ENCODE measurements at regions not wholly inside any gene's neighbourhood (a gene's known extent, or its start where the extent isn't known, plus 50 kb on each side); places are given as distances from the start of the nearest gene placed in this dataset.

GRCh38 chr5:20615888-20616563 lies 628.0 kb upstream of the CDH18 start:
- in situ Hi-C loops (cut with HindIII; ENCODE audit: extremely low pct_ligation_motif_present, low pct_unique_long_range_greater_than_20kb), result no loop called here
- Histone ChIP-seq H3K4me3 (replicated peaks in 1 of 3; ENCODE audit: insufficient read depth in 1 of 3, low read depth in 2 of 3, low read length in 3 of 3) (no peak overlapping the region), H4K20me1 (ENCODE audit: insufficient read depth, low read length) (no peaks in the 10 kb centered on the region), H3K36me3 (replicated peaks in 1 of 2; ENCODE audit: control insufficient read depth in 1 of 2, insufficient read depth in 2 of 2, low read length in 2 of 2) (no peaks in the 10 kb centered on the region), H3K27ac (ENCODE audit: extremely low read length, insufficient read depth, low read length) (no peak overlapping the region), H3K79me2 (ENCODE audit: insufficient read depth, low read length) (no peaks in the 10 kb centered on the region), H3K4me1 (ENCODE audit: insufficient read depth, low read length) (no peaks in the 10 kb centered on the region), H3K4me2 (ENCODE audit: low read depth, low read length) (no peak overlapping the region), H3K9ac (ENCODE audit: insufficient read depth, low read depth, low read length) (no peak overlapping the region), H3K27me3 (ENCODE audit: control insufficient read depth in 1 of 2, insufficient read depth in 2 of 2, low read length in 2 of 2) (no peaks in the 10 kb centered on the region; a peak in 1 of 5 replicates), H2AFZ (ENCODE audit: low read length) (no peak overlapping the region), H3K9me3 (ENCODE audit: low read length) (peaks cover 7% of the 10 kb centered on the region)
- 52% methylated on average over 18 of the region's 21 CpGs for WGBS (ENCODE audit: low lambda C conversion rate)
- FAIRE-seq, result no peak
- POLR2A ChIA-PET, result no interaction called here
- intact Hi-C loops (cut with micrococcal nuclease; ENCODE audit: unreplicated experiment), result no loop called here
- BruUV-seq (replicated peaks), result no TSS peak
- DNase-seq (ENCODE audit: low spot score), result no peak
- CTCF ChIA-PET (ENCODE audit: low intra/inter-chr PET ratio, low total read pairs), result no interaction called here
- ATAC-seq, result no peak
- TF ChIP-seq, protein P1, sequence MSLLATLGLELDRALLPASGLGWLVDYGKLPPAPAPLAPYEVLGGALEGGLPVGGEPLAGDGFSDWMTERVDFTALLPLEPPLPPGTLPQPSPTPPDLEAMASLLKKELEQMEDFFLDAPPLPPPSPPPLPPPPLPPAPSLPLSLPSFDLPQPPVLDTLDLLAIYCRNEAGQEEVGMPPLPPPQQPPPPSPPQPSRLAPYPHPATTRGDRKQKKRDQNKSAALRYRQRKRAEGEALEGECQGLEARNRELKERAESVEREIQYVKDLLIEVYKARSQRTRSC (CRISPR knock-in tag; IDR thresholded peaks at IDR 0.05; ENCODE audit: low read depth), result no peak
- TF ChIP-seq ZNF589 (CRISPR knock-in tag; conservative IDR thresholded peaks at IDR 0.05) (no peak), GATA4 (IDR thresholded peaks at IDR 0.05; ENCODE audit: borderline replicate concordance, low read depth) (no peak), DDIT3 (CRISPR knock-in tag; IDR thresholded peaks at IDR 0.05) (no peak), REST (IDR thresholded peaks at IDR 0.05; ENCODE audit: borderline replicate concordance in 1 of 2, low read depth in 1 of 2, low read length in 2 of 2) (no peak), TEF (CRISPR knock-in tag; IDR thresholded peaks at IDR 0.05) (no peak), MBD4 (IDR thresholded peaks at IDR 0.05; ENCODE audit: borderline replicate concordance, low read length) (no peak), ZMAT3 (CRISPR knock-in tag; conservative IDR thresholded peaks at IDR 0.05) (no peak), FLYWCH1 (CRISPR knock-in tag; IDR thresholded peaks at IDR 0.05) (no peak), ZNF737 (CRISPR knock-in tag; IDR thresholded peaks at IDR 0.05; ENCODE audit: borderline replicate concordance) (no peak), FOXK2 (IDR thresholded peaks at IDR 0.05) (no peak), POLR2A (IDR thresholded peaks at IDR 0.05; ENCODE audit: insufficient read depth in 1 of 2, low read depth in 2 of 2, low read length in 2 of 2) (no peak)
- TF ChIP-seq, protein P2, sequence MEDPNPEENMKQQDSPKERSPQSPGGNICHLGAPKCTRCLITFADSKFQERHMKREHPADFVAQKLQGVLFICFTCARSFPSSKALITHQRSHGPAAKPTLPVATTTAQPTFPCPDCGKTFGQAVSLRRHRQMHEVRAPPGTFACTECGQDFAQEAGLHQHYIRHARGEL (CRISPR knock-in tag; IDR thresholded peaks at IDR 0.05), result no peak
- TF ChIP-seq, protein P3, sequence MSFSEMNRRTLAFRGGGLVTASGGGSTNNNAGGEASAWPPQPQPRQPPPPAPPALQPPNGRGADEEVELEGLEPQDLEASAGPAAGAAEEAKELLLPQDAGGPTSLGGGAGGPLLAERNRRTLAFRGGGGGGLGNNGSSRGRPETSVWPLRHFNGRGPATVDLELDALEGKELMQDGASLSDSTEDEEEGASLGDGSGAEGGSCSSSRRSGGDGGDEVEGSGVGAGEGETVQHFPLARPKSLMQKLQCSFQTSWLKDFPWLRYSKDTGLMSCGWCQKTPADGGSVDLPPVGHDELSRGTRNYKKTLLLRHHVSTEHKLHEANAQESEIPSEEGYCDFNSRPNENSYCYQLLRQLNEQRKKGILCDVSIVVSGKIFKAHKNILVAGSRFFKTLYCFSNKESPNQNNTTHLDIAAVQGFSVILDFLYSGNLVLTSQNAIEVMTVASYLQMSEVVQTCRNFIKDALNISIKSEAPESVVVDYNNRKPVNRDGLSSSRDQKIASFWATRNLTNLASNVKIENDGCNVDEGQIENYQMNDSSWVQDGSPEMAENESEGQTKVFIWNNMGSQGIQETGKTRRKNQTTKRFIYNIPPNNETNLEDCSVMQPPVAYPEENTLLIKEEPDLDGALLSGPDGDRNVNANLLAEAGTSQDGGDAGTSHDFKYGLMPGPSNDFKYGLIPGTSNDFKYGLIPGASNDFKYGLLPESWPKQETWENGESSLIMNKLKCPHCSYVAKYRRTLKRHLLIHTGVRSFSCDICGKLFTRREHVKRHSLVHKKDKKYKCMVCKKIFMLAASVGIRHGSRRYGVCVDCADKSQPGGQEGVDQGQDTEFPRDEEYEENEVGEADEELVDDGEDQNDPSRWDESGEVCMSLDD (CRISPR knock-in tag; IDR thresholded peaks at IDR 0.05; ENCODE audit: borderline replicate concordance), result no peak
- TF ChIP-seq, protein P4, sequence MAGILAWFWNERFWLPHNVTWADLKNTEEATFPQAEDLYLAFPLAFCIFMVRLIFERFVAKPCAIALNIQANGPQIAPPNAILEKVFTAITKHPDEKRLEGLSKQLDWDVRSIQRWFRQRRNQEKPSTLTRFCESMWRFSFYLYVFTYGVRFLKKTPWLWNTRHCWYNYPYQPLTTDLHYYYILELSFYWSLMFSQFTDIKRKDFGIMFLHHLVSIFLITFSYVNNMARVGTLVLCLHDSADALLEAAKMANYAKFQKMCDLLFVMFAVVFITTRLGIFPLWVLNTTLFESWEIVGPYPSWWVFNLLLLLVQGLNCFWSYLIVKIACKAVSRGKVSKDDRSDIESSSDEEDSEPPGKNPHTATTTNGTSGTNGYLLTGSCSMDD (CRISPR knock-in tag; IDR thresholded peaks at IDR 0.05), result no peak
